Right lobe of liver (tissue), 6 donors: ENCODE measurements at regions not wholly inside any gene's neighbourhood (a gene's known extent, or its start where the extent isn't known, plus 50 kb on each side); places are given as distances from the start of the nearest gene placed in this dataset.

Experiments used
- ATAC-seq, 4 donors: fragments of 200-7000 bp; cut with Tn5 transposase; one replicate each; pipeline ENCODE4 v1.9.1; 2020; ENCODE audit warnings: mild to moderate bottlenecking in 4 of 4, moderate library complexity in 4 of 4
- DNase-seq, 3 donors: peaks; one replicate each; pipeline ENCODE4 v3.0.0-alpha.2; 2020
- H3K27ac ChIP-seq, 3 donors: fragments of 200-600 bp; one replicate each; pipeline ENCODE4 v1.8.0; 2022
- H3K27me3 ChIP-seq, 2 donors: fragments of 200-600 bp; one replicate each; pipeline ENCODE4 v1.8.0; 2022
- H3K36me3 ChIP-seq, 4 donors: fragments of 200-600 bp; sonication (generic) in 1 of 4; one replicate each; pipeline versions ENCODE4 v1.5.1 to v1.8.0; 2017 to 2022; ENCODE audit warnings: control low read depth in 1 of 4
- H3K4me1 ChIP-seq, 4 donors: fragments of 200-600 bp; sonication (generic) in 1 of 4; one replicate each; pipeline versions ENCODE4 v1.5.1 to v1.8.0; 2017 to 2022; ENCODE audit warnings: control low read depth in 1 of 4
- H3K4me3 ChIP-seq, 3 donors: fragments of 200-600 bp; one replicate each; pipeline ENCODE4 v1.8.0; 2022
- H3K9me3 ChIP-seq, 4 donors: fragments of 200-600 bp; sonication (generic) in 1 of 4; one replicate each; pipeline versions ENCODE4 v1.5.1 to v1.8.0; 2017 to 2022; ENCODE audit warnings: control low read depth in 1 of 4
- POLR2A ChIP-seq: fragments of 450-650 bp; IDR thresholded peaks from one replicate; pipeline ENCODE4 v1.6.1; 2017; ENCODE audit warnings: antibody characterized with exemption, mild to moderate bottlenecking
- WGBS: methylation state at CpG from one replicate; pipeline ENCODE4 v1.1.6; 2018; ENCODE audit warnings: low coverage, low lambda C conversion rate; ENCODE audit not compliant: insufficient coverage; ENCODE audit errors: missing lambda C conversion rate; 5-methylcytosine and 5-hydroxymethylcytosine counted together
- intact Hi-C, 2 donors: fragments of 100-400 bp; cut with DNase I; formaldehyde crosslinking; loops; one replicate each; pipeline versions ENCODE4 v1.11.2 to v1.14.1; 2022
- TF ChIP-seq, protein P1 (sequence below), 4 donors: fragments of 200-600 bp in 3 of 4; fragments of 450-650 bp in 1 of 4; IDR thresholded peaks; one replicate each; pipeline versions ENCODE4 v1.5.1 to v1.8.0; 2016 to 2022; ENCODE audit warnings: antibody characterized with exemption in 4 of 4, mild to moderate bottlenecking in 2 of 4
- donor health status: DM: no; HTN: yes; CAD: no.
- donor health status: DM: no; HTN: no; CAD: no.
- donor health status: DM: no; HTN: no; CAD: no.
- donor health status: DM: no; HTN: yes; CAD: no.
- donor health status: DM: no; HTN: yes; CAD: no.

GRCh38 chr7:120043250-120043649 is 229.7 kb upstream of the KCND2 start:
- DNase-seq (no peak), ATAC-seq (no peak)
- Histone ChIP-seq H3K4me1 (no peaks in the 10 kb centered on the region), H3K9me3 (no peaks in the 10 kb centered on the region), H3K27me3 (no peaks in the 10 kb centered on the region), H3K4me3 (no peak overlapping the region), H3K27ac (no peak overlapping the region), H3K36me3 (no peaks in the 10 kb centered on the region)
- no peak for TF ChIP-seq POLR2A
- TF ChIP-seq, protein P1, sequence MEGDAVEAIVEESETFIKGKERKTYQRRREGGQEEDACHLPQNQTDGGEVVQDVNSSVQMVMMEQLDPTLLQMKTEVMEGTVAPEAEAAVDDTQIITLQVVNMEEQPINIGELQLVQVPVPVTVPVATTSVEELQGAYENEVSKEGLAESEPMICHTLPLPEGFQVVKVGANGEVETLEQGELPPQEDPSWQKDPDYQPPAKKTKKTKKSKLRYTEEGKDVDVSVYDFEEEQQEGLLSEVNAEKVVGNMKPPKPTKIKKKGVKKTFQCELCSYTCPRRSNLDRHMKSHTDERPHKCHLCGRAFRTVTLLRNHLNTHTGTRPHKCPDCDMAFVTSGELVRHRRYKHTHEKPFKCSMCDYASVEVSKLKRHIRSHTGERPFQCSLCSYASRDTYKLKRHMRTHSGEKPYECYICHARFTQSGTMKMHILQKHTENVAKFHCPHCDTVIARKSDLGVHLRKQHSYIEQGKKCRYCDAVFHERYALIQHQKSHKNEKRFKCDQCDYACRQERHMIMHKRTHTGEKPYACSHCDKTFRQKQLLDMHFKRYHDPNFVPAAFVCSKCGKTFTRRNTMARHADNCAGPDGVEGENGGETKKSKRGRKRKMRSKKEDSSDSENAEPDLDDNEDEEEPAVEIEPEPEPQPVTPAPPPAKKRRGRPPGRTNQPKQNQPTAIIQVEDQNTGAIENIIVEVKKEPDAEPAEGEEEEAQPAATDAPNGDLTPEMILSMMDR (IDR thresholded peaks at IDR 0.05), result no peak
- intact Hi-C loops, result no loop called here
- WGBS, result 22% methylated on average over 2 of the region's 2 CpGs

GRCh38 chr7:120052884-120053382 is 220.0 kb upstream of the KCND2 start:
- Histone ChIP-seq H3K9me3 (no peaks in the 10 kb centered on the region), H3K4me3 (no peak overlapping the region), H3K4me1 (no peaks in the 10 kb centered on the region), H3K36me3 (no peaks in the 10 kb centered on the region), H3K27me3 (no peaks in the 10 kb centered on the region), H3K27ac (no peak overlapping the region)
- ATAC-seq (peak; percentile 6 to 86 (median 72)), DNase-seq (no peak)
- TF ChIP-seq, protein P1 (IDR thresholded peaks at IDR 0.05), result no peak
- TF ChIP-seq POLR2A, result no peak
- intact Hi-C loops, result no loop called here
- WGBS, result 38% methylated on average over 8 of the region's 9 CpGs

DNA sequence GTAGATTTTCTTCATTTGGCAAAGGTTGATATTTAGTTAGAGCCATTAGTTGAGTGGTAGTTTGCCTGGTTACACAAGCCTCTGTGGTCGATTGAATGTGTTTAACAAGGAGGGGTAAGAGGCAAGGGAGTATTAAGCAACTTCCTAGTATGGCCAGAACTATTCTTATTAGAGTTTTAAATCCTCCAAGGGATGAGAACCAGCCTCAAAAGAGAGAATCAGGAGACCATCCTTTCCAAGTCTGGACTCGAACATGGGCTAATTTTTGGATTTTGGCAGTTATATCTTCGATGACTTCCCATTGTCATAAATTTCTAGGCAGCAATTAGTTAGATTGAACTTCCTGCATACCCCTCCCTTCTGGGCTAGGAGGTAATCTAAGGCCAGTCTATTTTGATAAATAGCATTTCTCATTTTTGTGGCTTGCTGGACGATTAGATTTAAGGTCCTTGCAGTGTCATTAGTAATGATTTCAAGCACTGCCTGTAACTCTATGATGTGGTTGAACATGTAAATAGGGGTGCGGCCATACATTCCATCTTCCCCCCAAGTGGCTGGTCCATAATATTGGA is 219.5 kb upstream of the KCND2 start:
- no peak overlapping the region for H3K4me3 ChIP-seq
- no peak overlapping the region for H3K27ac ChIP-seq
- no peaks in the 10 kb centered on the region for H3K27me3 ChIP-seq
- no peak for TF ChIP-seq POLR2A
- TF ChIP-seq, protein P1 (IDR thresholded peaks at IDR 0.05), result no peak
- H3K9me3 ChIP-seq, result no peaks in the 10 kb centered on the region
- DNase-seq (no peak), ATAC-seq (peak in 3 of 4 donors; percentile 23 to 52 (median 42))
- no peaks in the 10 kb centered on the region for H3K36me3 ChIP-seq
- WGBS, result 27% methylated on average over 5 of the region's 5 CpGs
- no peaks in the 10 kb centered on the region for H3K4me1 ChIP-seq
- intact Hi-C loops, result no loop called here

DNA sequence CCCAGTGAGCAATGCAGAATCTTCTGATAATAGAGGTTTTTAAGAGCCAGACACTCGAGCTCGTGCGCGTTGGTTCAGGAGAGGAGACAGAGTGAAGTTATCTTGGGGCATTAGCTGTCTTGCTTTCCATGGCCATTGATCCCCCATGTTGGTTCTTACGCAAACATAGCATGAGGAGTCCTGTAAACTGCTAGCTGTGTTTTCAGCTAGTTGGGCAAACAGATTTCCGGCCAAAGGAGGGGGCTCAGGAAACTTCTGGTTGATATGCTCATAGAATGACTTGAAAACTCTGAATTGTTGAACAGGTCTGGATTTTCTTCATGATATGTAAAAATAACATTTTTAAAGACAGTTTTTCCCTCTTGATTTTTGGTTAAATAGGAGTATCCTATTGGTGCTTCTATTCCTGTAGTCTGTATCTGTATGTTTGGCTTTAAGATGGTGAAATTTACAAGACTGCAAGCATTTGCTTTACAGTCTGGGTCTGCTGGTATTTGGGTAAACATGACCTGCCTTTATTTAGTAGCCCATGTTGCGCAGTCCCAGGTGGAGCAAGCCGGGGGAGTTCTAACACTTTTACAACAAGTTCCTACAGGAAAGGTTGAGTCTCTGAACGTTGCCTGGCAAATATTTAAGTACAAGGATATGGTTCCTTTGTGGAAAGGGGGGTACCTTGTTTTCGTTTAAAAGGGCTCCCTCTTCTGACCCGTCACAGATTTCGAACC is 218.4 kb upstream of the KCND2 start:
- no peak for ATAC-seq
- TF ChIP-seq, protein P1 (IDR thresholded peaks at IDR 0.05), result no peak
- H3K27me3 ChIP-seq, result no peaks in the 10 kb centered on the region
- WGBS, result 63% methylated on average over 12 of the region's 12 CpGs
- no peak overlapping the region for H3K27ac ChIP-seq
- no peak for DNase-seq
- no peaks in the 10 kb centered on the region for H3K9me3 ChIP-seq
- intact Hi-C loops, result no loop called here
- no peaks in the 10 kb centered on the region for H3K4me1 ChIP-seq
- no peaks in the 10 kb centered on the region for H3K36me3 ChIP-seq
- no peak overlapping the region for H3K4me3 ChIP-seq
